ENCODE measurements at regions not wholly inside any gene's neighbourhood (a gene's known extent, or its start where the extent isn't known, plus 50 kb on each side); places are given as distances from the start of the nearest gene placed in this dataset.
"Not testable (repeated sequence)": the region's sequence is repeated elsewhere in the genome, so short reads cannot be mapped to it uniquely, and the experiment has no call there.

DNA sequence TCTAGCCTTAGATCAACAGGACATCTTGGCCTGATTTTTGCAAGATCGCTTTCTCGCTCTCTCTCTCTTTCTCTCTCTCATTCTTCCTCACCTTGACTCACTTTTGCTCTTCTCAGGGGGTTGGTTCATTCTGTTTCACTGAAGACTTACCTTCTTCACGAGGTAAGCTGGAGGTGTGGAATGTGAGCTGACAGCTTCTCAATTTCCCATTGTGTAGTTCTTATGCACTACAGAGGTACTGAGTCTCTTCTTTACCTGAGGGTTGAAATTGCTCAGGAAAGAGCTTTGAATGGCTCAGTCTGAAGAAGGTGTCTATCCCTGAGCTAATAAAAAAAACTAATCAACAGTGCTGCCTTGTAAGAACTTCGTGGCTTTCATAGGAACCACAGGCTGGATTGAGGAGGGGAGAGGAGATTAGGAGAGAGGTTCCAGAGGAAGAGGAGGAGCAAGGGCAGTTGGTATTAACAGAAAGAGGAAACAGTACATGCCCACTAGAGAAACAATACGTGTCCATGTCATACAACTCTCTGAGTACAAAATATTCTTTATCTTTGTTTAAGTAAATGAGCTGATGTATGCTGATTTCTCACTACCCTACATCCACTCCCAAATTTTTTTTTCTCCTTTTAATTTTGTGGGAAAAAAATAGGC is 192.2 kb downstream of the TMEM167A start:
- Histone ChIP-seq H3K27me3 (no peaks in the 10 kb centered on the region), H3K4me3 (no peak overlapping the region), H3K27ac (no peak overlapping the region), H3K36me3 (no peaks in the 10 kb centered on the region), H3K4me1 (peaks cover 0 to 7% (median 0%) of the 10 kb centered on the region in 4 donors), H3K9me3 (peaks cover 0 to 12% (median under 1%) of the 10 kb centered on the region in 4 donors)
- 74 to 83% methylated on average over 5 of the region's 5 CpGs for WGBS, 2 donors
- no peak for DNase-seq (ENCODE audit: low spot score in 2 of 2)
- TF ChIP-seq, protein P1, sequence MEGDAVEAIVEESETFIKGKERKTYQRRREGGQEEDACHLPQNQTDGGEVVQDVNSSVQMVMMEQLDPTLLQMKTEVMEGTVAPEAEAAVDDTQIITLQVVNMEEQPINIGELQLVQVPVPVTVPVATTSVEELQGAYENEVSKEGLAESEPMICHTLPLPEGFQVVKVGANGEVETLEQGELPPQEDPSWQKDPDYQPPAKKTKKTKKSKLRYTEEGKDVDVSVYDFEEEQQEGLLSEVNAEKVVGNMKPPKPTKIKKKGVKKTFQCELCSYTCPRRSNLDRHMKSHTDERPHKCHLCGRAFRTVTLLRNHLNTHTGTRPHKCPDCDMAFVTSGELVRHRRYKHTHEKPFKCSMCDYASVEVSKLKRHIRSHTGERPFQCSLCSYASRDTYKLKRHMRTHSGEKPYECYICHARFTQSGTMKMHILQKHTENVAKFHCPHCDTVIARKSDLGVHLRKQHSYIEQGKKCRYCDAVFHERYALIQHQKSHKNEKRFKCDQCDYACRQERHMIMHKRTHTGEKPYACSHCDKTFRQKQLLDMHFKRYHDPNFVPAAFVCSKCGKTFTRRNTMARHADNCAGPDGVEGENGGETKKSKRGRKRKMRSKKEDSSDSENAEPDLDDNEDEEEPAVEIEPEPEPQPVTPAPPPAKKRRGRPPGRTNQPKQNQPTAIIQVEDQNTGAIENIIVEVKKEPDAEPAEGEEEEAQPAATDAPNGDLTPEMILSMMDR (IDR thresholded peaks at IDR 0.05), result no peak
- TF ChIP-seq POLR2A (IDR thresholded peaks at IDR 0.05), result no peak

GRCh38 chr5:82882316-82882715 is 194.9 kb downstream of the TMEM167A start:
- TF ChIP-seq, protein P1 (IDR thresholded peaks at IDR 0.05), result no peak
- no peak for TF ChIP-seq POLR2A (IDR thresholded peaks at IDR 0.05)
- no peaks in the 10 kb centered on the region for H3K27me3 ChIP-seq

GRCh38 chr5:82881571-82882174 is 195.5 kb downstream of the TMEM167A start:
- 89 to 92% methylated on average over 2 of the region's 2 CpGs for WGBS, 2 donors
- no peak overlapping the region for H3K27ac ChIP-seq
- H3K4me3 ChIP-seq, result no peak overlapping the region
- H3K27me3 ChIP-seq, result no peaks in the 10 kb centered on the region
- TF ChIP-seq POLR2A (IDR thresholded peaks at IDR 0.05), result no peak
- TF ChIP-seq, protein P1 (IDR thresholded peaks at IDR 0.05), result no peak
- no peak for TF ChIP-seq EP300 (IDR thresholded peaks at IDR 0.05)
- H3K4me1 ChIP-seq, result peaks cover 0 to 7% (median 0%) of the 10 kb centered on the region in 4 donors
- peaks cover 0 to 37% (median 9%) of the 10 kb centered on the region in 4 donors for H3K9me3 ChIP-seq
- no peaks in the 10 kb centered on the region for H3K36me3 ChIP-seq
- DNase-seq (ENCODE audit: low spot score in 2 of 2), result no peak

More at GRCh38 chr5:82882316-82882715, 194.9 kb downstream of the TMEM167A start:
- Histone ChIP-seq H3K36me3 (no peaks in the 10 kb centered on the region), H3K4me1 (peaks cover 0 to 7% (median 0%) of the 10 kb centered on the region in 4 donors), H3K27ac (no peak overlapping the region), H3K4me3 (no peak overlapping the region), H3K9me3 (peaks cover 0 to 35% (median 9%) of the 10 kb centered on the region in 4 donors)
- DNase-seq (ENCODE audit: low spot score in 2 of 2), result no peak

GRCh38 chr5:82879089-82879488 is 198.1 kb downstream of the TMEM167A start:
- peaks cover 0 to 40% (median 9%) of the 10 kb centered on the region in 4 donors for H3K9me3 ChIP-seq
- H3K27me3 ChIP-seq, result no peaks in the 10 kb centered on the region
- H3K4me3 ChIP-seq, result no peak overlapping the region
- no peak for DNase-seq (ENCODE audit: low spot score in 2 of 2)
- no peaks in the 10 kb centered on the region for H3K36me3 ChIP-seq
- H3K27ac ChIP-seq, result no peak overlapping the region
- no peaks in the 10 kb centered on the region for H3K4me1 ChIP-seq
- no peak for TF ChIP-seq POLR2A (IDR thresholded peaks at IDR 0.05)
- TF ChIP-seq EP300 (IDR thresholded peaks at IDR 0.05), result no peak
- TF ChIP-seq, protein P1 (IDR thresholded peaks at IDR 0.05), result no peak
- 79 to 88% methylated on average over 1 of the region's 1 CpG for WGBS, 2 donors

DNA sequence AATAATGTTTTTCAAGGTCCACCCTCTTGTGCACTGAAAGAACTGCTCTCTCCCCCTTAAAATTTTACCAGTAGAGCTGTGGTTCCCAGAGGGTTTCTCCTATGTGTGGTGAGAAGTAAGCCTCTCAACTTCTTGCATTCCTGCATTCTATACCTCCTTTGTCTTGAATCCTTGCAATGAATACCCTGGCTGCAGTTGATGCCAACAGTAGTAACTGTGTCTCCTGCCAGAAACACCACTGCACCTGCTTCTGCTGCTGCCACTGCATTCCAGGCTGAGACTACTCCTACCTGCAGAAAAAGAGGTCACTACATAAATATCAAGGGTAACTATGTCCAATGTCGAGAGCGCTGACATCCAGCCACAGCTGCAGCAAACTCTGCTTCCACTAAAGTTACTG is 203.7 kb downstream of the TMEM167A start:
- H3K9me3 ChIP-seq, result peaks cover 0 to 13% (median 1%) of the 10 kb centered on the region in 4 donors
- H3K27me3 ChIP-seq, result no peaks in the 10 kb centered on the region
- H3K27ac ChIP-seq, result no peak overlapping the region
- DNase-seq (ENCODE audit: low spot score in 2 of 2), result no peak
- no peak overlapping the region for H3K4me3 ChIP-seq
- no peak for TF ChIP-seq POLR2A (IDR thresholded peaks at IDR 0.05)
- TF ChIP-seq EP300 (IDR thresholded peaks at IDR 0.05), result no peak
- TF ChIP-seq, protein P1 (IDR thresholded peaks at IDR 0.05), result no peak
- no peaks in the 10 kb centered on the region for H3K36me3 ChIP-seq
- H3K4me1 ChIP-seq, result no peaks in the 10 kb centered on the region
- 70 to 78% methylated on average over 2 of the region's 2 CpGs for WGBS, 2 donors

GRCh38 chr5:82872321-82873288 is 204.6 kb downstream of the TMEM167A start:
- not testable (repeated sequence) for H3K27ac ChIP-seq; H3K4me1 ChIP-seq; H3K27me3 ChIP-seq; H3K4me3 ChIP-seq; DNase-seq (ENCODE audit: low spot score in 2 of 2); H3K9me3 ChIP-seq; H3K36me3 ChIP-seq
- WGBS, 2 donors, result 84 to 89% methylated on average over 22 to 25 of the region's 30 CpGs

All from tibial nerve (tissue), 4 donors.